Peyer's patch (tissue), 4 donors: ENCODE measurements at regions not wholly inside any gene's neighbourhood (a gene's known extent, or its start where the extent isn't known, plus 50 kb on each side); places are given as distances from the start of the nearest gene placed in this dataset.
A peak's percentile ranks its signal among the peaks of the same experiment; 100 is the strongest.
"Not testable (repeated sequence)": the region's sequence is repeated elsewhere in the genome, so short reads cannot be mapped to it uniquely, and the experiment has no call there.

ENCODE experiments used
- DNase-seq, 3 donors: peaks; one replicate each; pipeline ENCODE4 v3.0.0-alpha.2; 2017 to 2019
- H3K27ac ChIP-seq, 4 donors: fragments of 200-600 bp; sonication (generic); one replicate each; pipeline ENCODE4 v1.5.1; 2016 to 2019
- H3K27me3 ChIP-seq, 2 donors: fragments of 200-600 bp; sonication (generic); one replicate each; pipeline ENCODE4 v1.5.1; 2019
- H3K36me3 ChIP-seq, 3 donors: fragments of 200-600 bp; sonication (generic); one replicate each; pipeline ENCODE4 v1.5.1; 2016 to 2019
- H3K4me1 ChIP-seq, 4 donors: fragments of 200-600 bp; sonication (generic); one replicate each; pipeline ENCODE4 v1.5.1; 2016 to 2019
- H3K4me3 ChIP-seq, 4 donors: fragments of 200-600 bp; sonication (generic); 1 replicate in 3 of 4; 2 replicates in 1 of 4; pipeline ENCODE4 v1.5.1; 2016 to 2019; ENCODE audit warnings: mild to moderate bottlenecking in 1 of 4
- H3K9me3 ChIP-seq, 4 donors: fragments of 200-600 bp; sonication (generic); one replicate each; pipeline ENCODE4 v1.5.1; 2016 to 2019; ENCODE audit warnings: mild to moderate bottlenecking in 1 of 4
- POLR2A ChIP-seq, 2 donors: fragments of 450-650 bp; IDR thresholded peaks; one replicate each; pipeline ENCODE4 v1.5.1; 2017; ENCODE audit warnings: antibody characterized with exemption in 2 of 2, mild to moderate bottlenecking in 2 of 2, moderate library complexity in 2 of 2
- TF ChIP-seq, protein P1 (sequence below), 6 experiments: fragments of 450-650 bp in 4 of 6; fragments of 200-600 bp in 2 of 6; sonication (generic) in 1 of 6; IDR thresholded peaks; one replicate each; pipeline ENCODE4 v1.5.1; 2017 to 2019; ENCODE audit warnings: antibody characterized with exemption in 6 of 6, mild to moderate bottlenecking in 3 of 6, moderate library complexity in 1 of 6

DNA sequence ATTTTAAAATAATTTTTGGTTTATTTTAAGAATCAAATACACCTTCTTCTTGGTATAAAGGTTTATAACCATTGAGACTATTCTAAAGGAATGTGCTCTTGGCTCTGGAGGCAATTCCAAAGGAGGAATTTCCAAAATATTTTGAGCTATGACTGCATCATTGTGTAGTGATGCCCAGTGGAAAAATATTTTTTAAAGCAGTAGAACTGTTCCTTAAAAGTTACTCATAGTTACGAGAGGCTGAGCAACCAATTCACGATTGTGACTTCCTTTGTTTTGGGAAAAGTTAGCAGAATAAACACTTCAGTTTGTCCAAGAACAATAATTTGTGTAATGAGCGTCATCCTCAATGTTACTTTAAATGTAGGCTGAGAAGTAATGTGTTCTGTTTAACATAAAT is 233.6 kb downstream of the BAMBI start:
- no peak for DNase-seq
- H3K27me3 ChIP-seq, result no peaks in the 10 kb centered on the region
- no peaks in the 10 kb centered on the region for H3K36me3 ChIP-seq
- TF ChIP-seq, protein P1, sequence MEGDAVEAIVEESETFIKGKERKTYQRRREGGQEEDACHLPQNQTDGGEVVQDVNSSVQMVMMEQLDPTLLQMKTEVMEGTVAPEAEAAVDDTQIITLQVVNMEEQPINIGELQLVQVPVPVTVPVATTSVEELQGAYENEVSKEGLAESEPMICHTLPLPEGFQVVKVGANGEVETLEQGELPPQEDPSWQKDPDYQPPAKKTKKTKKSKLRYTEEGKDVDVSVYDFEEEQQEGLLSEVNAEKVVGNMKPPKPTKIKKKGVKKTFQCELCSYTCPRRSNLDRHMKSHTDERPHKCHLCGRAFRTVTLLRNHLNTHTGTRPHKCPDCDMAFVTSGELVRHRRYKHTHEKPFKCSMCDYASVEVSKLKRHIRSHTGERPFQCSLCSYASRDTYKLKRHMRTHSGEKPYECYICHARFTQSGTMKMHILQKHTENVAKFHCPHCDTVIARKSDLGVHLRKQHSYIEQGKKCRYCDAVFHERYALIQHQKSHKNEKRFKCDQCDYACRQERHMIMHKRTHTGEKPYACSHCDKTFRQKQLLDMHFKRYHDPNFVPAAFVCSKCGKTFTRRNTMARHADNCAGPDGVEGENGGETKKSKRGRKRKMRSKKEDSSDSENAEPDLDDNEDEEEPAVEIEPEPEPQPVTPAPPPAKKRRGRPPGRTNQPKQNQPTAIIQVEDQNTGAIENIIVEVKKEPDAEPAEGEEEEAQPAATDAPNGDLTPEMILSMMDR (IDR thresholded peaks at IDR 0.05), result no peak
- no peak for TF ChIP-seq POLR2A (IDR thresholded peaks at IDR 0.05)
- no peak overlapping the region for H3K4me3 ChIP-seq
- H3K27ac ChIP-seq, result no peak overlapping the region
- H3K4me1 ChIP-seq, result no peaks in the 10 kb centered on the region
- H3K9me3 ChIP-seq, result no peaks in the 10 kb centered on the region

DNA sequence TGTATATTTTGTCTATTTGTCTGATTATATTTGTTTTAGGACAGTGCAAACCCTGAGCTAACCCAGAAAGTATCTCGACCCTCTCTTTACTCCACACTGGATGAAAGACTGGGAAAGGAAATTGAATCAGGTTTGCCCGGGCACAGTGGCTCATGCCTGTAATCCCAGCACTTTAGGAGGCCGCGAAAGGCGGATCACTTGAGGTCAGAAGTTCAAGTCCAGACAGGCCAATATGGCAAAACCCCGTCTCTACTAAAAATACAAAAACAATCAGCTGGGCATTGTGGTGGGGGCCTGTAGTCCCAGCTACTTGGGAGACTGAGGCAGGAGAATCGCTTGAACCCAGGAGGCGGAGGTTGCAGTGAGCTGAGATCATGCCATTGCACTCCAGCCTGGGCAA is 234.2 kb downstream of the BAMBI start:
- H3K27ac ChIP-seq, DNase-seq, H3K4me3 ChIP-seq, H3K4me1 ChIP-seq, H3K27me3 ChIP-seq, H3K9me3 ChIP-seq, H3K36me3 ChIP-seq: not testable (repeated sequence)

DNA sequence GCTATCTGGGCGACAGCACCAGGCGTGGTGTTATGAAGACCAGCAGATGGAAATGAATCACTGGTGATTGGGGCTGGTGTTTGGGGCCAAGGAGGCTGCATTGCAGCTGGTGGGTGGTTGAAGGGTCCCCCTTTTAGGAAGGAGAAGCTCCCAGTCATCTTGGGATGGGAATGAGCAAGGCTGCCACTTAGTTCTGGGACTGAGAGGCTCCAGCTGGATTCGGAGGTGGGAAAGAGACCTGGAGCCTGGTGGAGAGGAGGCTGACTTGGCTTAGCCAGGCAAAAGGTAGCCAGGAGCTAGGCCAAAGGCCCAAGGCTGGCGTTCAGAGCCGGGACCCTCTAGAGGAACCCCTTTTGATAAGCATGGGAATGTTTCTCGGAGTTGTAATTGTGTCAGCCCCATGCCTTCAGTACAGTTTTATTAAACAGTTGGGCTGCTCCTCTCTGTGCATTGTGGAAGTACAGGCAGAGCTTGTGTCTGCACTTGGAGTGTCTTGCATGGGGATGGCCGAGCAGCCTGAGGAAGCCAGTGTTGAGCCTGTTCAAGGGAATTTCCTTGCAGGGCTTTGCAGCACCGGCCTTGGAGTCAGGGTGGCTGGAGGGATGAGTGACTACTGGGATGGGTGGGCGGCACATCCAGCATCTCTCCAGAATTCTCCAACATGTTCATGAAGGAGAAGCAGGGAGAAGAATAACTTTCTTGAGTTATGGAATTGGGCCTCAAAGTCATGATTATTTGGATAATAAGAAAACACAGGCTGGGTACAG is 234.9 kb downstream of the BAMBI start:
- TF ChIP-seq POLR2A (IDR thresholded peaks at IDR 0.05), result no peak
- TF ChIP-seq, protein P1 (IDR thresholded peaks at IDR 0.05), result no peak
- Histone ChIP-seq H3K4me1 (no peaks in the 10 kb centered on the region), H3K4me3 (no peak overlapping the region), H3K27me3 (no peaks in the 10 kb centered on the region), H3K27ac (no peak overlapping the region), H3K9me3 (no peaks in the 10 kb centered on the region), H3K36me3 (no peaks in the 10 kb centered on the region)
- no peak for DNase-seq

DNA sequence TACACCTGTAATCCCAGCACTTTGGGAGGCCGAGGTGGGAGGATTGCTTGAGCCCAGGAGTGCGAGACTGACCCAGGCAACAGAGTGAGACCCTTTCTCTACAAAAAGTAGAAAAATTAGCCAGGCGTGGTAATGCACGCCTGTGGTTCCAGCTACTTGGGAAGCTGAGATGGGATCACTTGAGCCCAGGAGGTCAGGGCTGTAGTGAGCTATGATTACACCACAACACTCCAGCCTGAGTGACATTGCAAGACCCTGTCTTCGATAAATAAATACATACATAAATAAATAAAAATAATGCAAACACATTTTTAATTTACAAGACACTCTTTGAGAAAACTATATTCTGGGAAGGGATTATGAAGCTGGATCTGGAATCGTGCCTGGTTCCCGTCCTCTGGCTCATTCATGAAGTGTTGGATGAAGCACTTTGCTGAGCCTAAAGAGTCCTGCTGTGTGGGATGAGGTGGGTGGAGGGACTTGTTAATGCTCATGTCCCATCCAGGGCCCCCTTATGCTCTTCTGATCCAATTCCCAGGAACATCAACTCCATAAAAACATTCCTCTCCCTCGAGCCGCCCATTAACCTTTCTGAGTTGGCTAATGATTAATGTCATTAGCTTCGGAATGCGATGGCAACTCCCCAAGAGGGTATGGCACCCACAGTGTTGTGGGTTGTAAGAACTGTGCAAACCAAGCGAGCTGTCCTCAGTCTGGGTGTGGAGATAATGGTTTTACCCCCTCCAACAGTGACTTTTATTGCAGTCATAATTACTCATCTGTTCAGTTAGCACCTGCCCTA is 236.3 kb downstream of the BAMBI start:
- H3K36me3 ChIP-seq, result no peaks in the 10 kb centered on the region
- H3K27me3 ChIP-seq, result no peaks in the 10 kb centered on the region
- H3K4me3 ChIP-seq, result no peak overlapping the region
- TF ChIP-seq, protein P1 (IDR thresholded peaks at IDR 0.05), result no peak
- no peak for TF ChIP-seq POLR2A (IDR thresholded peaks at IDR 0.05)
- H3K9me3 ChIP-seq, result no peaks in the 10 kb centered on the region
- no peaks in the 10 kb centered on the region for H3K4me1 ChIP-seq
- H3K27ac ChIP-seq, result no peak overlapping the region
- peak in 1 of 3 donors; percentile 58 for DNase-seq

DNA sequence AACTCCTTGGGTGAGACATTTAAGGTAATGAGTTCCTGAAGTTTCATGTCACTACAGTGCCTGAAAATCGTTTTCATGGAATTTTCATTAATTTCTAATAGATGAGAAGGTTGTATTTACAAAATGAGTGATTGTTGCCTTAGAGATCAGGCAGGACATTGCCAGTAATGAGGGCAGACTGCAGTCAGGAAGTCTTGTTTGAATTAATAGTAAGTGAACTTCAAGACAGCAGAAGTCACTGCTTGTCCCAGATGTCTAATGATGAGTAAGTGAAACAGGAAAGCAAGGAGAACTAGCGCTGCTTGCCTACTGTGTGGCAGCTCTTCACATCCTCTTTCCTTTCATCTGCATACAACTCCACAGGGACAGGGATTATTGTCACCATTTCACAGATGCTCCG is 237.4 kb downstream of the BAMBI start:
- no peaks in the 10 kb centered on the region for H3K36me3 ChIP-seq
- DNase-seq, result no peak
- TF ChIP-seq POLR2A (IDR thresholded peaks at IDR 0.05), result no peak
- TF ChIP-seq, protein P1 (IDR thresholded peaks at IDR 0.05), result no peak
- no peaks in the 10 kb centered on the region for H3K4me1 ChIP-seq
- H3K27me3 ChIP-seq, result no peaks in the 10 kb centered on the region
- no peak overlapping the region for H3K27ac ChIP-seq
- H3K4me3 ChIP-seq, result no peak overlapping the region
- H3K9me3 ChIP-seq, result no peaks in the 10 kb centered on the region

DNA sequence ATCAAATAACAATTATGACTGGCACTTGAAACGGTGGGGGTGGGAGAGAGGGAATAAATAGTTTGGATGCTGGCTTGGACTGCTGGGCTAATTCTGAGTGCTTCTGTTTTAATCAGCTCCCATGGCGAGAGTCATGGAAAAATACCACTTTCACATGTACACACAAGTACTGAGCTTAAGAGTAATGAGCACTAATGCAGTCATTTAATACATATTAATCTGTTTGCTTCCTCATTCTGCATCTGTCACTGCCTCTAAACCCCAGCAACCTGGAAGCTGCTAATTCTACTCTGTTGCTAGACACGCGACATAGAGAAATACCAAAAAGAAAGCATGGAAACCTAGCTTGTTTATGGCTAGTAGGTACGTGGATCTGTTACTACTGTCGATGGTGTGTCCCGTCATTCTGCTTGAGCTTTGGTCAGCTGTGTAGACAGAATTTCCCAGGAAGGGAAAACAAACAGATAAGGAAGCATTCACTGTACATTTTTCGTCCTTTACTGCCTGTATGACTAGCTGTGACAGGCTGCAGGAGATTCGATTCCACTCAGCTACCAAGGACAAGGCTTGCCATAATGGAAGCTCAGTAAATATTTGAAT is 238.8 kb downstream of the BAMBI start:
- no peak overlapping the region for H3K27ac ChIP-seq
- H3K4me1 ChIP-seq, result no peaks in the 10 kb centered on the region
- TF ChIP-seq POLR2A (IDR thresholded peaks at IDR 0.05), result no peak
- TF ChIP-seq, protein P1 (IDR thresholded peaks at IDR 0.05), result no peak
- no peak overlapping the region for H3K4me3 ChIP-seq
- H3K27me3 ChIP-seq, result no peaks in the 10 kb centered on the region
- H3K36me3 ChIP-seq, result no peaks in the 10 kb centered on the region
- DNase-seq, result no peak
- no peaks in the 10 kb centered on the region for H3K9me3 ChIP-seq
